RWPE2 (cell line): ENCODE measurements at regions not wholly inside any gene's neighbourhood (a gene's known extent, or its start where the extent isn't known, plus 50 kb on each side); places are given as distances from the start of the nearest gene placed in this dataset.

Experiments used
- ATAC-seq: fragments of 200-7000 bp; cut with Tn5 transposase; 3 replicates; pipeline ENCODE4 v1.9.1; 2021; ENCODE audit warnings: low read depth
- DNase-seq: peaks from one replicate; pipeline ENCODE4 v3.0.0-alpha.2; 2020; ENCODE audit warnings: low spot score
- H3K27ac ChIP-seq: fragments of 450-650 bp; 2 replicates; pipeline ENCODE4 v1.5.1; 2017; ENCODE audit warnings: mild to moderate bottlenecking; ENCODE audit not compliant: poor library complexity, severe bottlenecking
- H3K27me3 ChIP-seq: fragments of 250-450 bp; sonication (Bioruptor Pico); 2 replicates; pipeline ENCODE4 v1.5.1; 2021; ENCODE audit warnings: mild to moderate bottlenecking, moderate library complexity; ENCODE audit not compliant: insufficient read depth, poor library complexity, severe bottlenecking
- H3K36me3 ChIP-seq: fragments of 250-450 bp; sonication (Bioruptor Pico); 2 replicates; pipeline ENCODE4 v1.5.1; 2020; ENCODE audit warnings: low read depth, mild to moderate bottlenecking, moderate library complexity
- H3K4me1 ChIP-seq: fragments of 250-450 bp; sonication (Bioruptor Pico); 2 replicates; pipeline ENCODE4 v1.5.1; 2021; ENCODE audit warnings: mild to moderate bottlenecking, moderate library complexity; ENCODE audit not compliant: insufficient read depth, poor library complexity, severe bottlenecking
- H3K4me3 ChIP-seq: fragments of 250-450 bp; sonication (Bioruptor Pico); 2 replicates; pipeline ENCODE4 v1.5.1; 2021; ENCODE audit warnings: mild to moderate bottlenecking, moderate library complexity; ENCODE audit not compliant: severe bottlenecking
- H3K9me3 ChIP-seq: fragments of 250-450 bp; sonication (Bioruptor Pico); 2 replicates; pipeline ENCODE4 v1.5.1; 2021; ENCODE audit warnings: mild to moderate bottlenecking, moderate library complexity; ENCODE audit not compliant: severe bottlenecking
- TF ChIP-seq, protein P1 (sequence below): fragments of 450-650 bp; IDR thresholded peaks from one replicate; pipeline ENCODE4 v1.5.1; 2017; ENCODE audit warnings: mild to moderate bottlenecking, moderate library complexity; ENCODE audit not compliant: poor library complexity, severe bottlenecking

DNA sequence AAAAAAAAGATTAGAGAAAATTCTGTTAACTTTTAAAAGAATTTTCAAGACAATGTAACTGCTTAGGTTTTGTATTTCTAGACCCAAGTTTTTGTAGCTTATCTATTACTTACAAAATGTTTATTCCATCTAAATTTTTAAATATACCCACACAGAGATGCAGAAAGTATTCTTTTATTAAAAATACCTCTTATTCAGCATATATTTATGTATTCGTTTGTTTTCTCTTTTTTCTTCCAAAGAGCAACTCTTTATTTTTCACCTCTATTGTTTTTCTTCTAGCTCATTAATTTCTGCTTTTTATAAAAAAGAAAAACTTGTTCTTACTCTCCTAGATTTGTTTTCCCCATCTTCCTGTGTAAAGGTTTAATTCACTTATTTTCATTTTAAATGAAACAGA lies 180.3 kb downstream of the ZDHHC21 start:
- Histone ChIP-seq H3K36me3 (no peaks in the 10 kb centered on the region), H3K4me3 (no peak overlapping the region), H3K27ac (no peak overlapping the region), H3K9me3 (no peaks in the 10 kb centered on the region), H3K4me1 (no peaks in the 10 kb centered on the region), H3K27me3 (peaks cover 4% of the 10 kb centered on the region)
- no peak for DNase-seq
- ATAC-seq, result no peak
- TF ChIP-seq, protein P1, sequence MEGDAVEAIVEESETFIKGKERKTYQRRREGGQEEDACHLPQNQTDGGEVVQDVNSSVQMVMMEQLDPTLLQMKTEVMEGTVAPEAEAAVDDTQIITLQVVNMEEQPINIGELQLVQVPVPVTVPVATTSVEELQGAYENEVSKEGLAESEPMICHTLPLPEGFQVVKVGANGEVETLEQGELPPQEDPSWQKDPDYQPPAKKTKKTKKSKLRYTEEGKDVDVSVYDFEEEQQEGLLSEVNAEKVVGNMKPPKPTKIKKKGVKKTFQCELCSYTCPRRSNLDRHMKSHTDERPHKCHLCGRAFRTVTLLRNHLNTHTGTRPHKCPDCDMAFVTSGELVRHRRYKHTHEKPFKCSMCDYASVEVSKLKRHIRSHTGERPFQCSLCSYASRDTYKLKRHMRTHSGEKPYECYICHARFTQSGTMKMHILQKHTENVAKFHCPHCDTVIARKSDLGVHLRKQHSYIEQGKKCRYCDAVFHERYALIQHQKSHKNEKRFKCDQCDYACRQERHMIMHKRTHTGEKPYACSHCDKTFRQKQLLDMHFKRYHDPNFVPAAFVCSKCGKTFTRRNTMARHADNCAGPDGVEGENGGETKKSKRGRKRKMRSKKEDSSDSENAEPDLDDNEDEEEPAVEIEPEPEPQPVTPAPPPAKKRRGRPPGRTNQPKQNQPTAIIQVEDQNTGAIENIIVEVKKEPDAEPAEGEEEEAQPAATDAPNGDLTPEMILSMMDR, result no peak

GRCh38 chr9:14511452-14511851 lies 181.8 kb downstream of the ZDHHC21 start:
- no peaks in the 10 kb centered on the region for H3K36me3 ChIP-seq
- no peak overlapping the region for H3K27ac ChIP-seq
- H3K4me3 ChIP-seq, result no peak overlapping the region
- no peaks in the 10 kb centered on the region for H3K4me1 ChIP-seq
- ATAC-seq, result peak; percentile 70
- no peak for DNase-seq
- H3K27me3 ChIP-seq, result peaks cover 11% of the 10 kb centered on the region
- TF ChIP-seq, protein P1, result no peak
- no peaks in the 10 kb centered on the region for H3K9me3 ChIP-seq

DNA sequence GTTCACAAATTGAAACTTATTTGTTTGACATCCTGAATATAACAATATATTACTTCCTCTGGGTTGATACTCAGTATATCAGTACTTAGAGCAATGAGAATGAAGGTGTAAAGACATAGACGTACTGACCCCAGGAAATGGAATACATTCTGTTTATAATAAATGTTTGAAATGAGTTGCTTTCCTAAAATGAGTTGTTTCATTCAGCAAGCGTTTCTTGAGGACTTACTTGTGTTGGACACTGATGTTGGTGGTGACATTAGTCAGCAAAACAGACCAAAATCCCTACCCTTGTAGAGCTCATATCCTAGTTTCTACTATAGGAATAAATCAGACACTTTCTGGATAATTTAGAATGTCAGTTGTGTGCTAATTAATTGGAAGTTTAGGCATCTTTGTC lies 184.3 kb downstream of the ZDHHC21 start:
- TF ChIP-seq, protein P1, result no peak
- Histone ChIP-seq H3K4me3 (no peak overlapping the region), H3K27ac (no peak overlapping the region), H3K4me1 (no peaks in the 10 kb centered on the region), H3K36me3 (no peaks in the 10 kb centered on the region), H3K27me3 (peaks cover 16% of the 10 kb centered on the region), H3K9me3 (no peaks in the 10 kb centered on the region)
- DNase-seq (no peak), ATAC-seq (no peak)

DNA sequence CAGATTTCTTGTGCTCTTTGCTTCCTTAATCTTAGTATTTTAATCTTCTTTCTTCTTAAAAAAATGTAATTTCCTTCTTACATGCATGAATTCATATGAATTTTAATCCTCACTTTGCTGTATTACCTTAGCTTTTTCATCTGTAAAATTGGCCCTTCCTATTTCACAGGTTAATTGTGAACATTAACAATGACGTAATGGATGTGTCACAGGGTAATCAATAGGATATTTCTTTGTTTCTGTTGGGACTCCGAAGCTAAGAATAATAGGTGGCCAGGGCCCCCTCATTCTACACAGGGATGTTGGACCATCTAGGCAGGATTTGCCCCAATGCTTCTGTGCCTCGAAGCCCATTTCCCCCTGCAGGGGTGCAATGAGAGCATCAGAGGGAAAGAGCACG lies 187.4 kb upstream of the NFIB start:
- TF ChIP-seq, protein P1, result no peak
- H3K4me3 ChIP-seq, result no peak overlapping the region
- no peak for DNase-seq
- no peaks in the 10 kb centered on the region for H3K9me3 ChIP-seq
- H3K36me3 ChIP-seq, result no peaks in the 10 kb centered on the region
- no peaks in the 10 kb centered on the region for H3K4me1 ChIP-seq
- H3K27ac ChIP-seq, result no peak overlapping the region
- no peak for ATAC-seq
- H3K27me3 ChIP-seq, result peaks cover 5% of the 10 kb centered on the region

DNA sequence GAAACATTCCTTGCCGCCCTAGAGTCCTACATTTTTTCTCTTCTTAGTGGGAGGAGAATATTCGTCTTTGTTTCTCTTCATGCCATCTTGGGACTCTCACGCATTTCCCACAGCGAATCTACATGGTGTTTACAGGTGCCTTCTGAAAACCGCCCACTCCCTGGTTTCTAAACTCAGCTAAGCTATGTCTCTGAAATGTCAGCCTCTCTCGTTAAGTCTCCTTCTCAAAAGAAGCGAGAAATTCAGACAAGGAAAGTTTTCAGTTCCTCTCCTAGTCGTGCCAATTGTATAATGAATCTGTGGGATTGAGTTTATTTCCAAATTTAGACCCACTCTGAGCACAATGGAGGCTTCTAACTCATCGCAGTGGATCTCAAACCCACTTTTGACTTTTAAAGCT lies 186.8 kb upstream of the NFIB start:
- ATAC-seq (no peak), DNase-seq (no peak)
- Histone ChIP-seq H3K36me3 (no peaks in the 10 kb centered on the region), H3K4me1 (no peaks in the 10 kb centered on the region), H3K4me3 (no peak overlapping the region), H3K9me3 (no peaks in the 10 kb centered on the region), H3K27me3 (peaks cover 5% of the 10 kb centered on the region), H3K27ac (no peak overlapping the region)
- TF ChIP-seq, protein P1, result no peak
